Tibial nerve (tissue), 4 donors: ENCODE measurements at regions not wholly inside any gene's neighbourhood (a gene's known extent, or its start where the extent isn't known, plus 50 kb on each side); places are given as distances from the start of the nearest gene placed in this dataset.

Source experiments
- DNase-seq, 2 donors: peaks; one replicate each; pipeline ENCODE4 v3.0.0-alpha.2; 2019; ENCODE audit warnings: low spot score in 2 of 2
- H3K27ac ChIP-seq, 4 donors: fragments of 200-600 bp; sonication (generic) in 3 of 4; one replicate each; pipeline ENCODE4 v1.5.1; 2017 to 2019; ENCODE audit warnings: mild to moderate bottlenecking in 1 of 4
- H3K27me3 ChIP-seq, 2 donors: fragments of 200-600 bp; sonication (generic) in 1 of 2; one replicate each; pipeline versions ENCODE4 v1.5.1 to v1.6.0; 2017 to 2019
- H3K36me3 ChIP-seq, 3 donors: fragments of 200-600 bp; sonication (generic); one replicate each; pipeline ENCODE4 v1.5.1; 2018 to 2019
- H3K4me1 ChIP-seq, 4 donors: fragments of 200-600 bp; sonication (generic) in 3 of 4; one replicate each; pipeline ENCODE4 v1.5.1; 2017 to 2019
- H3K4me3 ChIP-seq, 4 donors: fragments of 200-600 bp; sonication (generic) in 3 of 4; one replicate each; pipeline ENCODE4 v1.5.1; 2017 to 2019; ENCODE audit warnings: mild to moderate bottlenecking in 1 of 4, moderate library complexity in 1 of 4
- H3K9me3 ChIP-seq, 4 donors: fragments of 200-600 bp; sonication (generic) in 3 of 4; one replicate each; pipeline ENCODE4 v1.5.1; 2017 to 2019
- CTCF ChIP-seq, 5 experiments: fragments of 200-600 bp in 3 of 5; fragments of 450-650 bp in 2 of 5; sonication (generic) in 3 of 5; IDR thresholded peaks; one replicate each; pipeline ENCODE4 v1.5.1; 2016 to 2019; ENCODE audit warnings: antibody characterized with exemption in 5 of 5, mild to moderate bottlenecking in 3 of 5, moderate library complexity in 2 of 5
- EP300 ChIP-seq, 2 donors: sonication (generic); formaldehyde crosslinking; IDR thresholded peaks; one replicate each; pipeline ENCODE4 v1.6.1; 2017; ENCODE audit warnings: antibody characterized with exemption in 2 of 2, mild to moderate bottlenecking in 1 of 2
- POLR2A ChIP-seq, 2 donors: fragments of 450-650 bp; IDR thresholded peaks; one replicate each; pipeline ENCODE4 v1.6.1; 2017; ENCODE audit warnings: antibody characterized with exemption in 2 of 2, mild to moderate bottlenecking in 2 of 2, moderate library complexity in 2 of 2
- whole genome bisulfite sequencing, 2 donors: methylation state at CpG; one replicate each; pipeline ENCODE4 v1.1.5; 2018; 5-methylcytosine and 5-hydroxymethylcytosine counted together

GRCh38 chr5:160931283-160931682 is 79.3 kb upstream of the ATP10B start:
- DNase-seq = no peak
- 80 to 91% methylated on average over 2 of the region's 2 CpGs for WGBS, 2 donors
- Histone ChIP-seq H3K9me3 (no peaks in the 10 kb centered on the region), H3K36me3 (no peaks in the 10 kb centered on the region), H3K4me3 (no peak overlapping the region), H3K27ac (no peak overlapping the region), H3K4me1 (peaks cover 0 to 10% (median 0%) of the 10 kb centered on the region in 4 donors), H3K27me3 (no peaks in the 10 kb centered on the region)
- no peak for TF ChIP-seq EP300 (IDR thresholded peaks at IDR 0.05)
- no peak for TF ChIP-seq POLR2A (IDR thresholded peaks at IDR 0.05)
- no peak for TF ChIP-seq CTCF (IDR thresholded peaks at IDR 0.05)

GRCh38 chr5:160930406-160930805 is 78.4 kb upstream of the ATP10B start:
- H3K4me1 ChIP-seq = peaks cover 0 to 10% (median 0%) of the 10 kb centered on the region in 4 donors
- 6 to 10% methylated on average over 1 of the region's 1 CpG for WGBS, 2 donors
- TF ChIP-seq EP300 (IDR thresholded peaks at IDR 0.05) = peak in 1 of 2 donors; percentile 18
- TF ChIP-seq CTCF (IDR thresholded peaks at IDR 0.05) = no peak

GRCh38 chr5:160929906-160930305 is 77.9 kb upstream of the ATP10B start:
- Histone ChIP-seq H3K4me1 (peaks cover 0 to 10% (median 0%) of the 10 kb centered on the region in 4 donors), H3K4me3 (no peak overlapping the region), H3K27ac (no peak overlapping the region), H3K9me3 (no peaks in the 10 kb centered on the region), H3K36me3 (no peaks in the 10 kb centered on the region), H3K27me3 (no peaks in the 10 kb centered on the region)
- 84 to 90% methylated on average over 3 of the region's 3 CpGs for WGBS, 2 donors
- no peak for DNase-seq
- TF ChIP-seq POLR2A (IDR thresholded peaks at IDR 0.05) = no peak
- TF ChIP-seq EP300 (IDR thresholded peaks at IDR 0.05) = no peak
- TF ChIP-seq CTCF (IDR thresholded peaks at IDR 0.05) = no peak

More at GRCh38 chr5:160930406-160930805, 78.4 kb upstream of the ATP10B start:
- H3K27me3 ChIP-seq = no peaks in the 10 kb centered on the region
- H3K27ac ChIP-seq = peak overlapping the region in 2 of 4 donors; percentile 28 to 38
- no peak overlapping the region for H3K4me3 ChIP-seq
- no peaks in the 10 kb centered on the region for H3K9me3 ChIP-seq
- no peak for DNase-seq
- H3K36me3 ChIP-seq = no peaks in the 10 kb centered on the region

DNA sequence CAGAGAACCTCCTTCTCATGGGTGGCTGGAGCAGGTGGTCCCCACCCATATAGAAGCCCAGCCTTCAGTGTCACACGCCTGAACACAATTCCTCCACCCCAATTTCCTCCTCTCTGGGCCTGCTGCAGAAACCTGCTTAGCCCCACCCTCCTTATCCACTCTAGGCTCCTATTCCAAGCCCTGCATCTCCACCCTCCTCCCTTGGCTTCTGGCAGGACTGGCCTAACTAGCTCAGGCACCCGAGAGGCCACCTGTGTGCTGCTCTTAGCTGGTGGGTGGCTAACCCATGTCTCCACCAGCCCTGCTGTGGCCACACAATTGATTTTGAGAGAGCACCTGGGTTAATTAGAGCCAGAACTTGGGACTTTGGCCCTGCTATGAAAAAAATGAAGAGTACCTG is 77.3 kb upstream of the ATP10B start:
- Histone ChIP-seq H3K27ac (no peak overlapping the region), H3K9me3 (no peaks in the 10 kb centered on the region), H3K4me3 (no peak overlapping the region), H3K27me3 (no peaks in the 10 kb centered on the region), H3K36me3 (no peaks in the 10 kb centered on the region), H3K4me1 (peaks cover 0 to 10% (median 0%) of the 10 kb centered on the region in 4 donors)
- 87 to 96% methylated on average over 2 of the region's 2 CpGs for WGBS, 2 donors
- no peak for TF ChIP-seq CTCF (IDR thresholded peaks at IDR 0.05)
- TF ChIP-seq POLR2A (IDR thresholded peaks at IDR 0.05) = no peak
- no peak for TF ChIP-seq EP300 (IDR thresholded peaks at IDR 0.05)
- no peak for DNase-seq

DNA sequence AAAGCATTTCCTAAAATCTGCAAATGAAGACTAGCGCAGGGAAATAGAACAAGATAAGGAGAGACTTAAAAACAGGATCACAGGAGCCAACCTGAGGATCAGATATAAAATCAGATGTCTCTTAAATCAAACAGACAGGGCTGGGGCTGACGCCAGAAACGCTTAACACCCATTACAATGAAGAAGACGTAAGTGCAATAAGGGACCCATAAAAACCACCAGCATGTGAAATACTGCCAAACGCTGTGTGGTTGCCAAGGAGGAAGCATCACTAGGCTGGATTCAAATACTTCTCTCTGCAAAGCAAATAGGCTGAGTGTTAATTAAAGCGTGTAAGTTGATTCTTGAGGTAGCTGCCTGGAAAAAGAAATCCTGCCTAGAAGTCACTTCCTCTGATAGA is 74.4 kb upstream of the ATP10B start:
- no peaks in the 10 kb centered on the region for H3K9me3 ChIP-seq
- TF ChIP-seq EP300 (IDR thresholded peaks at IDR 0.05) = no peak
- no peak for TF ChIP-seq CTCF (IDR thresholded peaks at IDR 0.05)
- no peak for TF ChIP-seq POLR2A (IDR thresholded peaks at IDR 0.05)
- H3K36me3 ChIP-seq = no peaks in the 10 kb centered on the region
- no peak overlapping the region for H3K27ac ChIP-seq
- H3K4me3 ChIP-seq = no peak overlapping the region
- DNase-seq = no peak
- H3K4me1 ChIP-seq = peaks cover 0 to 10% (median 0%) of the 10 kb centered on the region in 4 donors
- WGBS, 2 donors = 10 to 12% methylated on average over 6 of the region's 6 CpGs
- no peaks in the 10 kb centered on the region for H3K27me3 ChIP-seq
